ENCODE measurements at regions not wholly inside any gene's neighbourhood (a gene's known extent, or its start where the extent isn't known, plus 50 kb on each side); places are given as distances from the start of the nearest gene placed in this dataset.
"Not testable (repeated sequence)": the region's sequence is repeated elsewhere in the genome, so short reads cannot be mapped to it uniquely, and the experiment has no call there.

DNA sequence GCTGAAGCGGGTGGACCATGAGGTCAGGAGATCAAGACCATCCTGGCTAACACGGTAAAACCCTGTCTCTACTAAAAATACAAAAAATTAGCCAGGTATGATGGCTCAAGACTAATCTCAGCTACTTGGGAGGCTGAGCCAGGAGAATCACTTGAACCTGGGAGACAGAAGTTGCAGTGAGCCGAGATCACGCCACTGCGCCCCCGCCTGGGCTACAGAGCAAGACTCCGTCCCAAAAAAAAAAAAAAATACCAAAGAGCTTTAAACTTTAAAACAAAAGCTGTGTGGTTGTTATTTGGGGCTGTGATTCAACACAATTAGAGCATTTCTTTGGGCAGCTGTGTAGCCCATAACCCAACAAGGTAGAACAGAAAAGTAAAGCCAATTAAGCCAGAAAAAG, 259.9 kb downstream of the GALC start:
- H3K9me3 ChIP-seq (ENCODE audit: control insufficient read depth, low read length); H3K4me3 ChIP-seq (ENCODE audit: extremely low read depth, insufficient read depth, low read length, poor library complexity, severe bottlenecking); H3K4me1 ChIP-seq (ENCODE audit: control insufficient read depth, insufficient read depth, low read length, poor library complexity, severe bottlenecking); H3K27ac ChIP-seq (ENCODE audit: low read depth, low read length, severe bottlenecking); H3K36me3 ChIP-seq (ENCODE audit: control insufficient read depth, insufficient read depth, low read length): not testable (repeated sequence)
- 80 to 83% methylated on average over 1 to 2 of the region's 7 CpGs for WGBS, 2 experiments (ENCODE audit: insufficient coverage in 2 of 2)

DNA sequence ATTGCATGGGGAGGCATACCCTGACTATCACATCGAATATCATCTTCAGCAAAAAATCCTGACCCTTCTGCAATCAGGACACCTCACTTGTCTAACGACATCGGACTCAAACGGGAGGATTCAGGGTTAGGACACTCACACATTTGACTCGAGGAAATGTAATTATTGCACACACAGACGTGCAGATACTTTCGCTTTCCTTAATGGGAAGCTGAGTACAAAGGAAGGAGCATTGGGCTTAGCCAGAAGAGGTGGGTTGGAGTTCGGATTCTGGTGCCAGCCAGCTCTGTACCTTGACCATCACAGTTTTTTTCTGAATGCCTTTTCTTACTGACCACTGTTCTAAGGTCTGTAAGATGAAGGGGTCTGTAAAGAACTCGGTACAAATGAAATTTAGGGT, 260.4 kb downstream of the GALC start:
- 88 to 95% methylated on average over 8 to 9 of the region's 9 CpGs for WGBS, 2 experiments (ENCODE audit: insufficient coverage in 2 of 2)
- Histone ChIP-seq H3K9me3 (ENCODE audit: control insufficient read depth, low read length) (no peaks in the 10 kb centered on the region), H3K4me3 (ENCODE audit: extremely low read depth, insufficient read depth, low read length, poor library complexity, severe bottlenecking) (no peak overlapping the region), H3K4me1 (ENCODE audit: control insufficient read depth, insufficient read depth, low read length, poor library complexity, severe bottlenecking) (no peaks in the 10 kb centered on the region), H3K27ac (ENCODE audit: low read depth, low read length, severe bottlenecking) (no peak overlapping the region), H3K36me3 (ENCODE audit: control insufficient read depth, insufficient read depth, low read length) (no peaks in the 10 kb centered on the region)

DNA sequence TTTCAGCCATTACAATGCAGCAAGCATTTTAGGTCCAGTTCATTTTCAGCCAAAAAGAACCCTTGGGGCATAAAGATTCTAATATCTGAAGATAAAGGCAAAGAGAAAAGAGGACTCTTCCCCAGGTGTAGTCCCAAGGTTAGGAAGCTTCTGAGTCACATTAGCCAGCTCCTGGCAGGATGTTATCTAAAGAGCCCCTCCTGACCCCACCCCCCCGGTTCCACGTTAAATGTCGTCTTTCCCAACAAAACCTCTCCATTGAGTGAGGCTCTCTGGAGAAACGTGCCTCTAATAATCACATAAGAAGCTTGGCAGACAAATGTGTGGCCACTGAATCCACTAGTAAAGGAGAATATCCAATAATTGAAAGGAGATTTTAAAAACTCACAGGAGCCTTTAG, 267.7 kb downstream of the GALC start:
- Histone ChIP-seq H3K27ac (ENCODE audit: low read depth, low read length, severe bottlenecking) (no peak overlapping the region), H3K9me3 (ENCODE audit: control insufficient read depth, low read length) (no peaks in the 10 kb centered on the region), H3K36me3 (ENCODE audit: control insufficient read depth, insufficient read depth, low read length) (no peaks in the 10 kb centered on the region), H3K4me3 (ENCODE audit: extremely low read depth, insufficient read depth, low read length, poor library complexity, severe bottlenecking) (no peak overlapping the region), H3K4me1 (ENCODE audit: control insufficient read depth, insufficient read depth, low read length, poor library complexity, severe bottlenecking) (no peaks in the 10 kb centered on the region)
- 95% methylated on average over 3 of the region's 4 CpGs; no CpG with 5 or more reads in 1 of the 2 experiments for WGBS, 2 experiments (ENCODE audit: insufficient coverage in 2 of 2)

DNA sequence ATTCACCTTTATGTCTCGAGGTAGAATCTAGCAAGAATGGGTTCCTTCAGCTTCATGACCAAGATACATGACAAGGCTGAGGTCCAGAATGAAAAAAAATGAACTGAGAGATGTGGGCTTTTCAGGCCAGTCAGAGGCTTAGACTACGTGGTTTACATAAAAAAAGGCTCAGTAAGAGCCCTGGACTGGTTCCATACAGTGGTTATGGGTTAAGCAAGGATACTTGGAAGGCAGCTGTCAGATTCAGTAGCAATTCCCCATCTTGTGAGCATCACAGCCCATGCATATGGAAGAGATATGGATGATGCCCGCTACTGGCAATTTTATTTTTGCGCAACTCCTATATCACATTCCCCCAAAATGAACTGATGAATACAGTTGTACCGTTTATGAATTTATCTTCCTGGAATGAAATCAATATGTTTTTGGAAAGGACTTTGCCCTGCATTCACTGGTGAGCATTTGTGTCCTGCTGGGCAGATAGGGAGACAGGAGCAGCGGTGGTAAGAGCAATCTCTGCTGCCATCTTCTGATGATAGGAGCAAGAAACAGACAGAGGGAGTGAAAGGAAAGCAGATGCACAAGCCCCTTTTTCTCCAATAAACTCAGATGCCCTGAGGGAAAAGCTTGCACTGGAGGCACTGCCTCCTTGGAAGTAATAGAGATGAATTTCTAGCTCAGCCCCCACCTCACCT, 280.4 kb downstream of the GALC start:
- no peak overlapping the region for H3K27ac ChIP-seq (ENCODE audit: low read depth, low read length, severe bottlenecking)
- H3K9me3 ChIP-seq (ENCODE audit: control insufficient read depth, low read length) = no peaks in the 10 kb centered on the region
- no peaks in the 10 kb centered on the region for H3K4me1 ChIP-seq (ENCODE audit: control insufficient read depth, insufficient read depth, low read length, poor library complexity, severe bottlenecking)
- WGBS, 2 experiments (ENCODE audit: insufficient coverage in 2 of 2) = 74 to 75% methylated on average over 2 to 3 of the region's 6 CpGs
- H3K36me3 ChIP-seq (ENCODE audit: control insufficient read depth, insufficient read depth, low read length) = no peaks in the 10 kb centered on the region
- H3K4me3 ChIP-seq (ENCODE audit: extremely low read depth, insufficient read depth, low read length, poor library complexity, severe bottlenecking) = no peak overlapping the region

DNA sequence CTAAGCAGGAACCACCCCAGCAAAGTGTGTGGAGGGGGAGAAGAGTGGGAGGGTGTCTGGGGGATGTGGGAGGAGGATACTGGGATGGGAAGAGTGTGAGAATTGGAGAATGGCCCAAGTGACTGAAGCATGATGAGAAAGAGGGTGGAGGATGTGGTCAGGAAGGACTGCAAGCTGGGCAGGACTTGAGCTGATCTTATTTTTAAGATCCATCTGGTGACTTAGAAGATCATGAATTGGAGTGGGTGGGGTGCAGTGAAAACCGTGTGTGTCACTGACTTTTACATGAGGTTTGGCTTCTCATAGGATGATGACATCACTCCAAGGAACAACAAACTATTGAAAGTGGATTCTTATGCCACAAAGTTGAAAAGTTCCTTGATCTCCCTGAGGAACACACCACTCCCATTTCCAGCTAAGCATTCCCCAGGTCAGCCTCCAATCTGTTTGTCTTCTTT, 287.5 kb downstream of the GALC start:
- Histone ChIP-seq H3K36me3 (ENCODE audit: control insufficient read depth, insufficient read depth, low read length) (no peaks in the 10 kb centered on the region), H3K9me3 (ENCODE audit: control insufficient read depth, low read length) (no peaks in the 10 kb centered on the region), H3K27ac (ENCODE audit: low read depth, low read length, severe bottlenecking) (no peak overlapping the region), H3K4me3 (ENCODE audit: extremely low read depth, insufficient read depth, low read length, poor library complexity, severe bottlenecking) (no peak overlapping the region), H3K4me1 (ENCODE audit: control insufficient read depth, insufficient read depth, low read length, poor library complexity, severe bottlenecking) (no peaks in the 10 kb centered on the region)
- WGBS, 2 experiments (ENCODE audit: insufficient coverage in 2 of 2) = 71% methylated on average over 1 of the region's 1 CpG; no CpG with 5 or more reads in 1 of the 2 experiments

DNA sequence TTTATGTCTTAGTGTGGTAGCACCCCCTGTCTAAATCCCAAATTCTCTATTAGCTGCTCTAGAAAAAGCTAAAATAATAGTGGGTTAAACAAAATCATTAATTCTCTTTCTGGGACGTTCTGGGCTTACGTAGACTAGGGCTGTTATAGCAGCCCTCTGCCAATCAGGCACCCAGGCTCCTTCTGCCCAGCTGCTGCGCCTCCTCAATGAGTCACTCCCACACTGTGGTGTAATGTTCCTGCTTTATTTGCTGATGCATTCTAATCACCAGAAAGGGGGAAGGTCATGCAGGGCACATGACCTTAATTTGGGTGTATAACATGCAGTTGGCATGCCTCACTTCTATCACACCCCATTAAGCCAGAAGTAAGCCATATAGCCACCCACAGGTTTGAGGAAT, 294.5 kb downstream of the GALC start:
- Histone ChIP-seq H3K27ac (ENCODE audit: low read depth, low read length, severe bottlenecking) (no peak overlapping the region), H3K4me3 (ENCODE audit: extremely low read depth, insufficient read depth, low read length, poor library complexity, severe bottlenecking) (no peak overlapping the region), H3K4me1 (ENCODE audit: control insufficient read depth, insufficient read depth, low read length, poor library complexity, severe bottlenecking) (peaks cover 4% of the 10 kb centered on the region), H3K9me3 (ENCODE audit: control insufficient read depth, low read length) (no peaks in the 10 kb centered on the region), H3K36me3 (ENCODE audit: control insufficient read depth, insufficient read depth, low read length) (no peaks in the 10 kb centered on the region)
- 80 to 88% methylated on average over 1 to 3 of the region's 3 CpGs for WGBS, 2 experiments (ENCODE audit: insufficient coverage in 2 of 2)

DNA sequence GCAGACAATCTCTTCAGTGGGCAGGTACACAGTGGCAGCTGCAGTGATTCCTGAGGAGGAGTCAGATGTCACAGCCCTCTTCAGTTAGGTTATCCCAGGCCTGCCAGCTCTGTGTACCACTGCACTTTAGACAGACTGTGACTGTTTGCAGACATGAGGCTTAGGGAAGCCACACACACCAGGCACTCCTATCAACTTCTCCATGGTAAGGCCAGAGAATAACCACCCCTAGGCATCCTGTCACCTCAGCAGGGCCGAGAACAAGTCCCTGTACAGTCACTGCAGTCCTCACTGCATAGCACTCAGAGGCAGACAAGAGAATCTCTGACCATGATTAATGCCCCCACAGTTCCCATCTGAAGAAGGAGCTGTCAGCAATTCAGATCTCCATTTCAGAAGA, 296.5 kb downstream of the GALC start:
- H3K27ac ChIP-seq (ENCODE audit: low read depth, low read length, severe bottlenecking) = no peak overlapping the region
- 50 to 100% methylated on average over 1 of the region's 1 CpG for WGBS, 2 experiments (ENCODE audit: insufficient coverage in 2 of 2)

DNA sequence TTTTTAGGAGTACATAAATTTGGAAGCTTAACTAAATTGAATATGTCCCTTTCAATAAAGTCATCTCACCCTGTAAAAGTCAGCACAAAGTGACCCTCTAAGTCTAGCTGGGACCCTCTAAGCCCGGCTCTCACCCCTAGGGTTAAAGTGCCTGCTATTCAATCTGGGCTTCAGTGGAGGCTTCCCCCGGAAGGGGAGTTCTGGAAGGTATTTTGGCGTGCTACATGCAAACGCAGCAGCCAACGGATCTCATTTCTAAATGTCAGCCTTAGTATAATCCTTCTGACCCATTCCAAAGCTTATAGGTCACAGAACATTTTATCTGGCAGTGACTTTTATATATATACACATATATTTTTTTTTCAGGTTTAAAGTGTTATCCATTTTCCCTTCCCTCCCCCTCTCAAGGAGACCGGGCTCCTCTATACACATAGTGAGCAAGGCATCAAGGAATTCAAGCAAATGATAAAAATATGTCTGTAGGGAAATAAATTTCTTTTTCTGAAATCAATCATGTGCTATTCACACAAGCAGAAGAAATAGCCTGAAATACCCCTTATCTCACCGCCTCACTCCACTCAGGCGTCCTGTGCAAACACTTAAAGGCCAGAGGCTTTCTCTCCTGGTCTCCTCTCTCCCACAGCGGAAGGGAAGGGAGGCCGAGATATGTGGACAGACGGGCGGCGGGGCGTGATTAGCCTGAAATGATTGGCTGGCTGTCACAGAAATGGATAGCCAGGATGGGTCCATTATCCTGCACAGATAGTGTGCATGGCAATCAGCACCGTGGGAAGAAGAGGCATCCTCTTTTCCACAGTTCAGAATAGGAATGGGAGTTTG, 301.7 kb downstream of the GALC start:
- Histone ChIP-seq H3K9me3 (ENCODE audit: control insufficient read depth, low read length) (no peaks in the 10 kb centered on the region), H3K4me1 (ENCODE audit: control insufficient read depth, insufficient read depth, low read length, poor library complexity, severe bottlenecking) (no peaks in the 10 kb centered on the region), H3K36me3 (ENCODE audit: control insufficient read depth, insufficient read depth, low read length) (no peaks in the 10 kb centered on the region), H3K4me3 (ENCODE audit: extremely low read depth, insufficient read depth, low read length, poor library complexity, severe bottlenecking) (no peak overlapping the region), H3K27ac (ENCODE audit: low read depth, low read length, severe bottlenecking) (no peak overlapping the region)
- 82 to 84% methylated on average over 2 to 6 of the region's 15 CpGs for WGBS, 2 experiments (ENCODE audit: insufficient coverage in 2 of 2)

More for the DNA sequence above, 296.5 kb downstream of the GALC start:
- Histone ChIP-seq H3K4me3 (ENCODE audit: extremely low read depth, insufficient read depth, low read length, poor library complexity, severe bottlenecking) (no peak overlapping the region), H3K4me1 (ENCODE audit: control insufficient read depth, insufficient read depth, low read length, poor library complexity, severe bottlenecking) (peaks cover 4% of the 10 kb centered on the region), H3K36me3 (ENCODE audit: control insufficient read depth, insufficient read depth, low read length) (no peaks in the 10 kb centered on the region), H3K9me3 (ENCODE audit: control insufficient read depth, low read length) (no peaks in the 10 kb centered on the region)

DNA sequence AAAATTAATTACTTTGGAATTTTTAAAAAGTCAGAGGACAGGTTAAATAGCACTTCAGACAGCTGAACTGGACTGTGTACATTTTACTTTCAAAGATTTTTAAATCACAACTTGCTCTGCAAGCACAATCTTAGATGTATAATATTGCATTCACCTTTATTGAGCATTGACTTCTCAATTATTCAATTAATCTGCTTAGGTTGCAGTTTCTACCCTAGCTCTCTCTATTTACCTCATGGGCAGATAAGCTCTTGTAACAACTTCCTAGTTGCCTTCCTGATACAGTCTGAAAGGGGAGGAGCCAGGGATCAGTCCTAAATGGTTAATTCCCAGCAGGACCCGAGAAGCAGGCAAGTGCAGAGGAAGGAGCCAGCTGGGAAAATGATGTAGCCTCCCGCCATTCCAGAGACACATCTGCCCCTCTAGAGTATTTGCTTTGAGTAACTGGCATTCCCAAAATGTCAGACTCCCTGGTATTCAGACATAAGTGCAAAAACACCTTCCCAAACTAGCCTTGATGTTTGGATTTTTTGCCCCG, 302.8 kb downstream of the GALC start:
- Histone ChIP-seq H3K9me3 (ENCODE audit: control insufficient read depth, low read length) (no peaks in the 10 kb centered on the region), H3K4me3 (ENCODE audit: extremely low read depth, insufficient read depth, low read length, poor library complexity, severe bottlenecking) (no peak overlapping the region), H3K36me3 (ENCODE audit: control insufficient read depth, insufficient read depth, low read length) (no peaks in the 10 kb centered on the region), H3K27ac (ENCODE audit: low read depth, low read length, severe bottlenecking) (no peak overlapping the region), H3K4me1 (ENCODE audit: control insufficient read depth, insufficient read depth, low read length, poor library complexity, severe bottlenecking) (no peaks in the 10 kb centered on the region)
- WGBS, 2 experiments (ENCODE audit: insufficient coverage in 2 of 2) = 78 to 100% methylated on average over 1 to 3 of the region's 3 CpGs

DNA sequence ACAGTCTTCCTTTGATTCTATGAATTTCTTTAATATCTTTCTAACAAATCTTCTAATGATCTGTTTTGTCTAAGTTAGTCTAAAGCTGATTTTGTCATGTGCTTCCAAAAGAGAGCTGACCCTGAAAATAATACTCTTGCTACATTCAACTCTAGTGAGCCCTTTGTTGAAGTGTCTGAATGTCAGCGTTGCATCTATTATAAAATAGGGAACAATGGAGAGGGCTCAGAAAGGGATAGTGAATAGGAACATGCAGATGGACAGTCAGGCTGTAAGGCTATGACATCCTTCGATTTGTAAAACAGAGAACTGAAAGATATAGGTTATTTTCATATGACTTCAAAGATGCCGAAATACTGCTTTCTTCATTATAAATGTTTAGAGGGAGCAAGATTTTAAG, 304.5 kb downstream of the GALC start:
- no peak overlapping the region for H3K27ac ChIP-seq (ENCODE audit: low read depth, low read length, severe bottlenecking)
- H3K4me1 ChIP-seq (ENCODE audit: control insufficient read depth, insufficient read depth, low read length, poor library complexity, severe bottlenecking) = no peaks in the 10 kb centered on the region
- H3K9me3 ChIP-seq (ENCODE audit: control insufficient read depth, low read length) = no peaks in the 10 kb centered on the region
- WGBS, 2 experiments (ENCODE audit: insufficient coverage in 2 of 2) = 75 to 92% methylated on average over 1 to 2 of the region's 3 CpGs
- no peaks in the 10 kb centered on the region for H3K36me3 ChIP-seq (ENCODE audit: control insufficient read depth, insufficient read depth, low read length)
- H3K4me3 ChIP-seq (ENCODE audit: extremely low read depth, insufficient read depth, low read length, poor library complexity, severe bottlenecking) = no peak overlapping the region
